Muscle layer of colon (tissue), 2 donors: ENCODE measurements at regions not wholly inside any gene's neighbourhood (a gene's known extent, or its start where the extent isn't known, plus 50 kb on each side); places are given as distances from the start of the nearest gene placed in this dataset.

ENCODE experiments used
- H3K27ac ChIP-seq: one replicate; pipeline ENCODE4 v1.7.0; 2013; ENCODE audit warnings: low read depth, mild to moderate bottlenecking, low read length, moderate library complexity
- H3K27me3 ChIP-seq, 2 donors: one replicate each; pipeline ENCODE4 v1.7.0; 2013; ENCODE audit warnings: low read length in 2 of 2, mild to moderate bottlenecking in 2 of 2; ENCODE audit not compliant: insufficient read depth in 2 of 2, control insufficient read depth in 1 of 2
- H3K36me3 ChIP-seq: one replicate; pipeline ENCODE4 v1.7.0; 2013; ENCODE audit warnings: mild to moderate bottlenecking, low read length; ENCODE audit not compliant: insufficient read depth
- H3K4me1 ChIP-seq: one replicate; pipeline ENCODE4 v1.7.0; 2013; ENCODE audit warnings: mild to moderate bottlenecking, low read length; ENCODE audit not compliant: insufficient read depth
- H3K4me3 ChIP-seq, 2 donors: one replicate each; pipeline ENCODE4 v1.7.0; 2013; ENCODE audit warnings: low read length in 2 of 2, low read depth in 1 of 2, mild to moderate bottlenecking in 1 of 2, moderate library complexity in 1 of 2
- H3K9ac ChIP-seq: one replicate; pipeline ENCODE4 v1.7.0; 2013; ENCODE audit warnings: low read length
- H3K9me3 ChIP-seq: one replicate; pipeline ENCODE4 v1.7.0; 2013; ENCODE audit warnings: mild to moderate bottlenecking, low read length
- donor health status: abdominal sarcoma.
- donor health status: Adenocarcinoma of cecum.

DNA sequence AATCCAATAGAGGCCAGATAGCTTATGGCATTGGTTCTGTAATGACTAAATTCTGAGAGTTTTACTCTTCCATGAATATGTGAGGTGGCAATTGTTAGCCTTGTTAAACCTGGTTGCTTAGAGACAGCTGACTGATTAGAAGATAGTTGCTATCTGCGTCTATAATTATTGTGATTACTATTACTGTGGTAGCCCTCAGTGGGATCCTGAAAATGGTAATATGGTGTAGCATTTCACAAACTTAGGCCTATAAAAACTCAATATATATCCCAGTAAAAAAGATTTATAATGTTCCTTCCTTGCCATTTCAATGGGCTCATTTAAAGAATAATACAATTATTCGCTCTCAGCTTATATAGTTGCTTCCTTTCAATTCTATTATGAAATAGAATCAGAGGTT lies 405.8 kb upstream of the CDH2 start:
- Histone ChIP-seq H3K36me3 (no peaks in the 10 kb centered on the region), H3K9me3 (no peaks in the 10 kb centered on the region), H3K27me3 (no peaks in the 10 kb centered on the region)

DNA sequence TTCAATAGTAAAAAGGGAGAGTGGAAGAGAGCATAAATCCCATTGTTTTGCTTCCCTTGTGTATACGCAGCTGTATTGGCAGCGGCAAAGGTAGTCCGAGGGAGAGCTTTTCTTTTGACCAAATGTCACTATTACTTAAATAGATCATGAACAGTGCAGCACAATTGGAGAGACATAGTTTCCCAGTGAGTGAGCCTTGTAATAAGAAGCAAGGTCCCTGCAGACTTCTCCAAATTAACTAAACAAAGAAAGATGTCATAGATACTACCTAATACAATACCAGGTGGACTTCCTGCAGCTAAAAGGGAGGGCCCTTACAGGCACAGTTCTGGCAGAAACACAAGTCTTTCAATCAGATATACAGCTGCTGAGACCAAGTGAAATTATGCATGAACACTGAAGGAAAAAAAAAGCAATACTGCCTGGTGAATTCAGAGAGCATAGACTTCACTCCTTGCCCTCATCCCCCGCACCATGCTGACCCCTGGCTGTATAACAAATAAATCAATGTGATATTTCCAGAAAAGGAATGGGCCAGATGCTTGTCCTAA lies 404.7 kb upstream of the CDH2 start:
- H3K9me3 ChIP-seq, result no peaks in the 10 kb centered on the region
- H3K9ac ChIP-seq, result no peak overlapping the region
- H3K27me3 ChIP-seq, result no peaks in the 10 kb centered on the region
- no peak overlapping the region for H3K27ac ChIP-seq
- no peaks in the 10 kb centered on the region for H3K4me1 ChIP-seq
- H3K36me3 ChIP-seq, result no peaks in the 10 kb centered on the region
- H3K4me3 ChIP-seq, result no peak overlapping the region

More for the DNA sequence above, 405.8 kb upstream of the CDH2 start:
- no peak overlapping the region for H3K9ac ChIP-seq
- H3K4me1 ChIP-seq, result no peaks in the 10 kb centered on the region
- H3K27ac ChIP-seq, result no peak overlapping the region
- no peak overlapping the region for H3K4me3 ChIP-seq

DNA sequence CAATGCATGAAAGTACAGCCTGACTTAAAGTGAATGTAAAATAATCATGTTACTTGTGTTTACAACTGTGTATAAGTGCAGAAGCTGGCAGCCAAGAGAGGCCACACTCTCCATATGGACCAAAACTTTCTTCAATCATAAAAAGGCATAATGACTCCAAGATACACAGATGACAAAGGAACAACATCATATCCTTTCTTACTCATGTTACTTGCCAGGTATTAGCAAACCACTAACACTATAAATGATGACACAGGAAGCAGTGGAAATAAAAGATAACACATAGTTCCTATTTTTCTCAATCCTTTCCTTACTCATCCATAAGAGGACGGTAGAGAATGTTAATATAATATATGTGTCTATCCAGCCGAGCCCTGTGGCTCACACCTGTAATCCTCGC lies 400.0 kb upstream of the CDH2 start:
- H3K4me3 ChIP-seq, result no peak overlapping the region
- no peaks in the 10 kb centered on the region for H3K27me3 ChIP-seq
- no peaks in the 10 kb centered on the region for H3K4me1 ChIP-seq
- no peaks in the 10 kb centered on the region for H3K36me3 ChIP-seq
- no peaks in the 10 kb centered on the region for H3K9me3 ChIP-seq
- H3K9ac ChIP-seq, result no peak overlapping the region
- no peak overlapping the region for H3K27ac ChIP-seq

- Histone ChIP-seq H3K9me3 (no peaks in the 10 kb centered on the region), H3K9ac (no peak overlapping the region), H3K4me3 (no peak overlapping the region), H3K27ac (no peak overlapping the region), H3K4me1 (no peaks in the 10 kb centered on the region), H3K27me3 (no peaks in the 10 kb centered on the region), H3K36me3 (no peaks in the 10 kb centered on the region)
These were observed 398.2 kb upstream of the CDH2 start for GRCh38 chr18:28575123-28575522.

- Histone ChIP-seq H3K27me3 (no peaks in the 10 kb centered on the region), H3K4me1 (no peaks in the 10 kb centered on the region), H3K4me3 (no peak overlapping the region), H3K27ac (no peak overlapping the region), H3K9ac (no peak overlapping the region), H3K9me3 (no peaks in the 10 kb centered on the region), H3K36me3 (no peaks in the 10 kb centered on the region)
These were observed 397.2 kb upstream of the CDH2 start for GRCh38 chr18:28574175-28574574.

DNA sequence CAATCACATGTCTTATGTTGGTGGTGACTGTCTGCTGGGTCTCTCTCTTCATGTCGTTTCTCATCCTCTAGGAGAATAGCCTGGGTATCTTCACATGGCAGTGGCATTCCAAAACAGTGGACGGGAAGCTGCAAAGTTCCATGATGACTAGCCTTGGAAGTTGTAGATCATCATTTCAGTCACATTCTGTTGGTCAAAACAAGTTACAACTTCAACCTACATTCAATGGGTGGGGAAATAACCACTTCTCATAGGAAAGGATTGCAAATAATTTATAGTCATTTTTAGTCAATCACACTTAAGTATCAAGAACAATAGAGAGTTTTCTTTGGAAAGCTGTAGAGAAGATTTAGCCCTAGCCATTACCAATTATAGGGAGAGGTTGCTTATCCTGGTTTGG lies 395.0 kb upstream of the CDH2 start:
- Histone ChIP-seq H3K4me3 (no peak overlapping the region), H3K36me3 (no peaks in the 10 kb centered on the region), H3K27ac (no peak overlapping the region), H3K9ac (no peak overlapping the region), H3K27me3 (no peaks in the 10 kb centered on the region), H3K9me3 (no peaks in the 10 kb centered on the region), H3K4me1 (no peaks in the 10 kb centered on the region)

GRCh38 chr18:28560331-28560730 lies 383.4 kb upstream of the CDH2 start:
- Histone ChIP-seq H3K9ac (no peak overlapping the region), H3K4me3 (no peak overlapping the region), H3K27me3 (no peaks in the 10 kb centered on the region), H3K4me1 (no peaks in the 10 kb centered on the region), H3K27ac (no peak overlapping the region), H3K9me3 (no peaks in the 10 kb centered on the region), H3K36me3 (no peaks in the 10 kb centered on the region)

DNA sequence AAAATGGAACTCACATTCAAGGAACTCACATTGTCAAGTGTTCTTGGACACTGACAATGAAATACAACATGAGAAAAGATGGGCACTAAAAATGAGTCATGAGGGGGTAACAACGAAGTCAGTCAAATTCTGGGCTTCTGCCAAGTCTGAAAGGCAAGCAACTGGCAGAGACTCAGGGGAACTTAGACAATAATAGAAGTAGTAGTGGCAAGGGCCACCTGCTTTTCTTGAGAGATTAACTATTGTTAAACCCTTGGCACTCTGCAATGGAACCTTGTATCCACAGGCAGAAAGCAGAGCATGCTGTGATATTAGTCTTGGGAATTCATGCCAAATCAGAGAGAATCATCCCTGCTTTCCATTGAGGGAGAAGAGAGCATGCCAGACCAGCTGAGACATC lies 382.6 kb upstream of the CDH2 start:
- H3K27me3 ChIP-seq, result no peaks in the 10 kb centered on the region
- H3K9ac ChIP-seq, result no peak overlapping the region
- H3K36me3 ChIP-seq, result no peaks in the 10 kb centered on the region
- no peak overlapping the region for H3K27ac ChIP-seq
- H3K4me3 ChIP-seq, result no peak overlapping the region
- no peaks in the 10 kb centered on the region for H3K4me1 ChIP-seq
- H3K9me3 ChIP-seq, result no peaks in the 10 kb centered on the region

- Histone ChIP-seq H3K36me3 (no peaks in the 10 kb centered on the region), H3K4me3 (no peak overlapping the region), H3K4me1 (peaks cover 6% of the 10 kb centered on the region), H3K9ac (no peak overlapping the region), H3K27ac (no peak overlapping the region), H3K9me3 (no peaks in the 10 kb centered on the region), H3K27me3 (no peaks in the 10 kb centered on the region)
These were observed 365.0 kb upstream of the CDH2 start for GRCh38 chr18:28541934-28542333.

GRCh38 chr18:28541276-28541930 lies 364.5 kb upstream of the CDH2 start:
- Histone ChIP-seq H3K36me3 (no peaks in the 10 kb centered on the region), H3K4me3 (no peak overlapping the region), H3K9me3 (no peaks in the 10 kb centered on the region), H3K27me3 (no peaks in the 10 kb centered on the region), H3K4me1 (peaks cover 6% of the 10 kb centered on the region), H3K9ac (no peak overlapping the region), H3K27ac (no peak overlapping the region)

GRCh38 chr18:28529644-28530043 lies 352.7 kb upstream of the CDH2 start:
- no peak overlapping the region for H3K27ac ChIP-seq
- H3K4me3 ChIP-seq, result no peak overlapping the region
- H3K4me1 ChIP-seq, result no peaks in the 10 kb centered on the region
- H3K27me3 ChIP-seq, result no peaks in the 10 kb centered on the region
- H3K36me3 ChIP-seq, result no peaks in the 10 kb centered on the region
- no peak overlapping the region for H3K9ac ChIP-seq
- H3K9me3 ChIP-seq, result no peaks in the 10 kb centered on the region

- no peaks in the 10 kb centered on the region for H3K27me3 ChIP-seq
- no peaks in the 10 kb centered on the region for H3K9me3 ChIP-seq
- H3K36me3 ChIP-seq, result no peaks in the 10 kb centered on the region
- H3K27ac ChIP-seq, result no peak overlapping the region
- no peak overlapping the region for H3K9ac ChIP-seq
- H3K4me3 ChIP-seq, result no peak overlapping the region
- no peaks in the 10 kb centered on the region for H3K4me1 ChIP-seq
These were observed 349.3 kb upstream of the CDH2 start for GRCh38 chr18:28526196-28526595.
